GM18870 (cell line): ENCODE measurements at regions not wholly inside any gene's neighbourhood (a gene's known extent, or its start where the extent isn't known, plus 50 kb on each side); places are given as distances from the start of the nearest gene placed in this dataset.

ENCODE experiments used
- ATAC-seq: cut with Tn5 transposase; IDR thresholded peaks from one replicate; pipeline ENCODE4 v1.9.1; 2021; ENCODE audit warnings: moderate library complexity; ENCODE audit not compliant: unreplicated experiment

DNA sequence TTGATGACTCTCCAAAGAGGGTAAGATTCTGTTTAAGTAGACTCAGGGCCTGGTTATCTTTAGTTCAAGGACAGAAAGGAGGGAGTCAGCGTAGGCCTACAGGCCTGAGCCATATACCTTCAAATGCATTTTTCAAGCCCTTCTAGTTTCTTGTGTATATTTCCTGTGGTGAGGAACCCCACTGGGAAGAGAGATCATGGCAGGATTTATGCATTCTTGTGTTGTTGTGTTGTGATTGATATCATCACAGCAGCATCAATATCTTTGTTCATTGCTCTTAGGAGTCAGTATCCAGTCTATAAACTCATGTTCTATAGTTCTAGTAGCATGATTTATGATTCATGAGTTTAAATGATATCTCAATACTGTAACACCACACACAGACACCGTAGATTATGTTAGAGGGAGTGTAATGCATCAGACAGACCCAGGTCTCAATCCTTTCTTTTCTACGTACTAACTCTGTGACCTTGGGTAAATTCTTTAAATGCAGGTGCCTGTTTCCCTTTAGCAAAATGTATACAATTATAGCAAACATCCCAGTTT lies 427.5 kb downstream of the PDCD6IP start:
- ATAC-seq, result no peak

DNA sequence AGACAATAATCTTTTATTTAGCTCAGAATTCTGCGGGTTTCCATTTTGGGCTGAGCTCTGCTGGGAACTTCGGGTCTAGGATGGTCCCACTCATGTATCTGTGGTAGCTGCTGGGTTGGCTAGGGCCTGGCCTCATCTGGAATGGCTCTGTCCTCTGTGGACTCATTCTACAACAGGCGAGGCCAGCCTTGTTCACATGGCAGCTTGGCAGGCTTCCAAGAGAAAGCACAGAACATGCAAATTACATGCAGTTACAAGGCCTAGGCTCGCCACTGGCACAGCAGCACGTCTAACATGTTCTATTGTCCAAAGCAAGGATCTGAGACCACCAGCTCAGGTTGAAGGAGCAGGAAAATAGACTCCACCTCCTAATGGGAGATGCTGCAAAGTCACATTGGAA lies 431.4 kb downstream of the PDCD6IP start:
- no peak for ATAC-seq

DNA sequence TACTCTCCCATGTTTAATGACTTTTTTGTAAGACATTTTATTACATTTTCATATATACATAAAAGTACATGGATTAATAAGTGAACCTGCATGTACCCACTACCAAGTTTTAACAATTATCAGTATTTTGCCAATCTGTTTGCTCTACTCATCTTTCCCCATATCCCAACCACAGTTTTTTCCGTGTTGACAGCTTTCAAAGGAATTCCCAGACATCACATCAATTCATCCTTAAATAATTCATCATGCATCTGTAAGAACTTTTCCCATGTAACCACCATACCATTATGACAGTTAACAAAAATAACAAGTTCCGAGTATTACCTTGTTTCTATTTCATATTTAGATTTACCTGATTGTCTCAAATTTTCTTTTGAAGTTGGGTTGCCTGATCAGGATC lies 436.7 kb downstream of the PDCD6IP start:
- no peak for ATAC-seq

DNA sequence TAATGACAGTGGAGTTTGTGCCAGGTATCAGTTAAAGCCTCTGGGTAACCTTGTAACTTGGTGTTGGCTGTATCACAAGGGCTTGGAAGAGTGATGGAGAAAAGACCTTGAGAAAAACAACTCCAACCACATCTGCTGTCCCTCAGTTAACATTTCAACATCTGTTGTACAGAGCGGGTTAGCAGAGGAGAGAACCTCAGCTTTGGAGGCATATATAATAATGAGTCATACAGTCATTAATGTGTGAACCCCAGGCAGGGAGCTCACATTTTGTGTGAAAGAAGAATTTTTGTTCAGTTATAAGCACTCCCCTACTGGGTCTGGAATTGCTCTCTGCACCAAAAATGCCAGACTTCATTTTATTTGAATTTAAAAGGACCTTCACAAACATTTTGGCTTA lies 439.5 kb downstream of the PDCD6IP start:
- no peak for ATAC-seq

DNA sequence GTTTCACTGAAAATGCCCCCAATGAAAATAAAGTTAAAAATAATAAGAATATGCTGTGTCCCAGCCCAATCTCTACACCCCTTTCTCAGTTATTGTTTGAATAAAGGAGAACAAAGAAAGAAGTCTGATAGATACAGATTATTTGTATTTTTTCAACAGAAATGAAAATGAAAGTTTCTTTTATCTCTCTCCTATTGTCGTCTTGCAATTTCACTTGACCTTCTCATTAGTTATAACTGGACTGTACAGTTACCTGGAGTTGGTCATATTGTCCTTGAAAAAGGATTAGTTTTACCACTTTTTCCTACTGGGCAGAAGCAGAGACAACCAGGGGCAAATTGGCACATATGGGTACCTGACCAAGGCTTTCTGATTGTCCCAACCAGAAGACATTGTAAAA lies 440.0 kb downstream of the PDCD6IP start:
- no peak for ATAC-seq

DNA sequence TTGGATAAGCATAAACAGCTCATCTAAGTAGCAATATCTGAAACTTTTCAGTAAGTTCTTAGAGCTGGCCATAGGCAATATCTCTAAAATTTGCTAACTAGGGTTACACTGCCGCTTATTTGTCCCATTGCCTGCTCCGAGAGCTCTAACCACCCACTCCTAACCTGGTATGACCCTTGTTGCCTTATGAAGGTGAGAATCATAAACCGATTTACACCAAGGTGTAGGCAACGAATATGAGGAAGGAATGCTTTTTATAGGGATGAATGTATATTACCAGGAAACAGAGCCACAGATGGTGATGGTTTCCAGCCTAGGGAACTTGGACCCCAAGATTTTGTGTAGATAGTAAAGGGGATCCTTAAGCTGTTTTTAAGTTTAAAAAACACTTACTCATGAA lies 440.9 kb downstream of the PDCD6IP start:
- no peak for ATAC-seq

DNA sequence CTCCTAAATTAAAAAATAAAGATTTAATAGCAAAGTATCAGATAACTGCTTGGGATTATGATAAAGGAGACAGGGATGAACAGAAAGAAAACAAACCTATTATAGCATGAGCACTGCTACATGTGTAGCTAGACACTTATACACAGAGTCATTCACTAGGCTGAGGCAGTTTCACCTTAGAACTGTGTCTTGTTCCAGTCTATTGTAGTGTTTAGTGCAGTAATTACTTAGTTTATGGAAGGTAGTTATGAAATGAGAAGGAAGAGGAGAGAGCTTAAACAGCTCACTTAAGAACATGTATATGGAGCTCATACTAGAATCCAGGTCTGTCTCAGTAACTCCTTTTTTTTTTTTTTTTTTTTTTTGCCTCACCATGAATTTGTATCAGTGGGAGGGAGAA lies 441.4 kb downstream of the PDCD6IP start:
- ATAC-seq, result no peak

DNA sequence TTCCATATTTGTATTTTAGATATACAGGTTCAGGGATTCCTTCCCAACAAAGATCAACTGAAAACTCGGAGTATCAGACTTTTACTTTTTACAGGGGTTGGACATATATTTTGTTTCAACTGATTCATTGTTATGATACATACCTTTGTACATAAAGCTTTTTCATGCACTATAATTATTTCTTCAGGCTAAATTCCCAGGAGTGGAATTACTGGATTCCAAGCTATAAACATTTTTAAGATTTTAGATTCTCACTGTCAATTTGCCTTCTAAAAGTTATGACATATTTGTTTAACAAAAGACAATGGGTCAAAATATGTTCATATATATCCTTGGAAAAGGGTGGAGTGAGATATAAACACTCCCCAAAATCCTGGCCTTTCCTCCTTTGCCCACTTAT lies 449.0 kb downstream of the PDCD6IP start:
- no peak for ATAC-seq

DNA sequence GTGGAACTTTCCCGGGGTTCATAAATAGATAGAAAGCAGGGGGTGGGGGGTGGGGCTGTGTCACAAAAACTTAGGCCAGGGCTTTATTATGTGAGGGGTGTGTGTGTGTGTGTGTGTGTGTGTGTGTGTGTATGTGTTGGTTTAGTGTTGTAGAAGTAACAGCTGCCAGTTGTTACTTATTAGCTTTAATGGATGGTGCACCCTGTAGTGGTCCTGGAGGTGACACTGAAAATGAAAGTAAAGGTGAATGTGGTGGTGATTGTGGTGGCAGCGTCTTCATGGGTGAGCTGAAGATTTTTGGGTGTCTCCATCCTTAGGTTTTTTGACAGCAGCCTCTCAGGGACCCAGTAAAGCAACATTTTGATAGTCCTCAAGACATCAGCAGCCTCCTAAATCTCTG lies 449.9 kb downstream of the PDCD6IP start:
- peak; percentile 97 for ATAC-seq

DNA sequence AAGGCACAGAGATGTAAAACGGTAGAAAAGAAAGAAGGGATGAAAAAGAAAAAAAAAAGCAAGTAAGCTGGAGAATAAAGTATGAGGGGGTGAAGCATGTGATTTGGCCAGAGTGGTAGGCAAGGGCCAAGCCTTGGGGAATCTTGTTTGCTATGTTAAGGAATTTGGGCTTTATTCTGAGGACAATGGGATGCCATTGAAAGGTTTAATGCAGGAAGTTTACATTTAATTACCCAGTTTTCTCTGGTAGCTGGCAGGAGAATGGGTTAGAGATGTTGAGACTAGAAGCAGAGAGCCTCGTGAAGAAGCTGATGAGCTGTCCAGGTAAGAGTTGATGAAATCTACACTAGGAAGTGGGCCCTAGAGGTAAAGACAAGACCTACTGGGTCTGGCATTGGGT lies 455.9 kb downstream of the PDCD6IP start:
- no peak for ATAC-seq

DNA sequence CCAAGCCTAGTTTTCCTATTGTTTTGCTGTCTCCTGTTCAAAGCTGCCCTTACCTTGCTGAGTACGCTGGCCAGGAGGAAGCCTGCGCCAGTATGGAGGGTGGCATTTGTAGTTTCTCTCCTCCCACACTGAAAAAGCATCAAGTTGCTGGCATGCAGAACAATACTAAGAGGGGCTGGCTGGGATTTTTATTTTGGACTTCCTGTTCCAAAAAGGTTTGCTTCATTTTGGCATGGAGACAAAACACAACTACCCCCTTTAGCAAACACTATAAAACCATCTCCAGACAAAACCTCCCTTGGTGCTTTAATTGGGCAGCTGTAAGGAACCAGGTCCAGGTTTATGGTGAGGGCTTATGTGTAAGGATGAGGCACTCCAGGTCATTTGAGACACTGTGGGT lies 457.6 kb downstream of the PDCD6IP start:
- ATAC-seq, result no peak

DNA sequence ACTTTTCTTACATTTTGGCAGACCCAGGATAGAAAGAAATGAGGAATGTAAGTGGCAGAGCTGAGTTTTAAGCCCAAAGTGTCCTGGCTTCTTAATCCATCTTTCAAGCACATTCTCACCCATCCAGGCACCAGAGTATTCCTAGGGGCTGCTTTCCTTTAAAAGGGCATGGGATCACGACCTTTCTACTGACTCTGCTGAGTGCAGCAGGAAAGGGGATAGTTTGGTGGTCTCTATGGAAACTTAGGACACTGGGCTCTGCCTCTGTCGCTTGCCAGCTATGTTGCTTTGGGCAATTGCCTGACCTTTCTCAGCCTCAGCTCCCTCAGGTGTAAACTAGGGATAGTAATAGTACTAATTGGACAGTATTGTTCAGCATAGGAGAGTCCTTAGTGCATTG lies 458.4 kb downstream of the PDCD6IP start:
- no peak for ATAC-seq

DNA sequence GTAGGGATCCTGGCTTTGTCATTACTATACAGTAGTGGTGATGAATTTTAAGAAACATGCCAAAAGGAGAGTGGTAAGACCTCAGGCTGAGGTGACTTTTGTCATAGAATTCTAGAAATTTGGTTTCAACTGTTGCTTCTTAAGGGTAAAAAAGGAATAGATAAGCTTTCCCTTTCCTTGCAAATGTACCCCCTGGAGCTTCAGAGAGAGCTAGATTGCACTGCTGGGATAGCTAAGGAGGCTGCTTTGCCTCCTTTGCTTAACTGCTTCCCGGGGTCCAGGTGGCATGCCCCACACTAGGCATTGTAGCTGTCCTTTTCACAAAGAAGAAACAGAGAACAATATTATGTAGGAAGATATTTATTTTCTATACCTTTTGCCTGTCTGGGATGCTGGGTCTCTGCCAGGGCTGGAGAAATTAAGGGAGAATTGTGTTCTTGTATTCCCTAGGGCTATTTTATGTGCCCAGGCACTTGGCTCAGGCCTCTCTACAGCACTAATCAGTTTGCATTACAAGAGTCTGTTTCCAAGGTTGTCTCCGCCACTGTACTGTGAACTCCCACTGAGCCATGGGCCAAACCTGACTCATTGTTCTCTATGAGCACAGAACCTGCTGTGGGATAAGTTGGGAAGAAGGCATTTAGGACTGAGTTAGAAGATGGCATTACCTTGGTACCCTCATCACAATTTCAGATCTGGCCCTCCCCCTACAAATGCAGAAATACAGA lies 460.0 kb downstream of the PDCD6IP start:
- ATAC-seq, result no peak

DNA sequence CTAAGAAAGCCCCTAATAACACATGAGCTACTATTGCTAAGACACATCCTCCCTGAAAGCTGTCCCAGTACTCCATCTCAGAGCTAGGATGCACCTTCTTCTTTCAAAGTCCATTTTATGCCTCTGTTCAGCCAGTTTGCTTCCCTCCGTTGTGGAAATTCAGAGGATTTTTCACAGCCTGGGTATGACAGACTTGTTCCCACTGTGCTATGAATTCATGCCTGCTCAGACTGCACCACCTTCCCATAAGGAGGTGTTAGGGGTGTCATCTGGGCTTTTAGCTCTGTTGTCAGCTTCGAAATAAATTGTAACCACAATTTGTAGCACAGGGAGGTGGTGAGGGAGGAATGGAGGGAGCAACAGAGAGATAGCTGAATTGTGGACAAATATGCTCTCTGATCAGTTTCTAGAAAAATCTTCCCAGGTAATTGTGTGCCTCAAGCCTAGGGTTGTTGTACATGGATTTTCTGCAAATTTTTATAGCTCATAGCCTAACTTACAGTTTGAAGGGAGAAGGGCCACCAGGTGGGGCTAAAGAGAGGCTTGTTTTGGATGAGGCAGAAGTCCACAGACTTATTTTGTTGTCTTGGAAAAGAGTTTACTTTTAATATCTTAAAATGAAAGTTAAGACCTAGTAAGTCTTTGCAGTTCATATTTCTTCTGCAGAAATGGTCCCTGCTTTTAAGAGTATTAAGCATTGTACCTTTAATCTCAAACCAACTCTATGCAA lies 462.0 kb downstream of the PDCD6IP start:
- no peak for ATAC-seq

DNA sequence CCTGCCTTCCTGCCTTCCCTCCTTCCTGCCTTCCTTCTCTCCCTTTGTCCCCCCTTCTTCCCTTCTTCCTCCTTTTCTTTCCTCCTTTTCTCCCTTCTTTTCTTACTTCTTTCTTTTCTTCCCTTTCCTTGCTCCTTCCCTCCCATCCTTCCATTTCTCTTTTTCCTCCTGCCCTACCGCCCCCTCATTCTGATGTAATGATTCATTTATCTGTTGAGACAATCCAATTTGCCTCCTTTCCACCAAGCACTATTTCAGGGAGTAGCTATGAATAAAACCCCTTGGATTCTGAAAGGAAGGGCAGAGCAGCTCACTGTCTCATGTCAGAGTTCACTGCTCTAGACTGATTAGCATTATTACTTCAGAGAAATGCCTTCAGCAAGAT lies 462.6 kb downstream of the PDCD6IP start:
- no peak for ATAC-seq

DNA sequence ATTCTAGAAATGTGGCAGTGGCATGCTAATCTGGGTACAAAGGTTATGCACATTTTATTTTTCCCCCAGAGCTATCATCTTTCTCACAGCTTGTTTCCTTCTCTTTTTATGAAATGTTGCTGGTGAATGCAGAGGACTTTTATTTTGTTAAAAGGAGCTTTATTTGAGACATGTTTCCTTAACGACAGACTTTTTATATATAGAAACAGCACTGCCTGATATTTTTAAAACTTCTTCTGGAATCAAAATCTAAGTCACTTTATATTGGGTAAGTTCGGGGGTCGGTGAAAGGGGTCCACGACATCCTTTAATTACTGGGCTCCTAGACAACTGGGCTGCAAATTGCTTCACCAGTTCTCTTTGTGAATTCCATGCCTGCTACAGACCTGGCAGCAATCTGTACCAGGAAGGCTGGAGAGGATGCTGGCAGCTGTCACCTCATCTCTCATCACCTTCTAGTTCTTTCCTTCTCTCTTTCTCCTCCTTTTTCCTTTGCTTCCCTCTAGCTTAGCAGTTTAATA lies 464.7 kb downstream of the PDCD6IP start:
- no peak for ATAC-seq

DNA sequence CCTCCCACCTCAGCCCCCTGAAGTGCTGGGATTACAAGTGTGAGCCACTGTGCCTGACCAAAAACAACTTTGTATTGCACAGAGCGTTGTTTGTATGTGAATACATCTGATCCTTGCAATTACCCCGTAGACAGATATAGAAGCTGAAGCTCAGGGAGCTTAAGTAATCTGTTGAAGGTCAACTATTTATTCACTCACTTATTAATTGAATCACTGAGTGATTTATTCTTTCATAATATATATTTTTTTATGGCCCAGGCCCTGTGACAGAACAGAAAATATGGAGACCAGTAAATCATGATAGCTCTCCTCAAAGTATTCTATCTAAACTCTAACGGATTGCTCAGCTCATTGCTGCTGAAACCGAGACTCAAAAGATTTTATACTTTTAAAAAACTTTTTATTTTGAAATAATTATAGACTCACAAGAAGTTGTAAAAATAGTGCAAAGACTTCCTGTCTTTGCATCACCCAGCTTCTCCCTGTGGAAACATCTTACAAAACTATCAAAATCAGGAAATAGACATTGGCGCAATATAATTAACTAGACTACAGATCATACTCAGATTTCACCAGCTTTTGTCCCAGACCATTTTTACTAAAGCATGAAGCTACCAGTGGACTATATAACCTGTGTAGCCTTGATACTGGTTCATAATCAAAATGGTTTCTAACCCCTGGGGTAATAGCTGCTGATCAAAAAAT lies 466.1 kb downstream of the PDCD6IP start:
- ATAC-seq, result no peak

DNA sequence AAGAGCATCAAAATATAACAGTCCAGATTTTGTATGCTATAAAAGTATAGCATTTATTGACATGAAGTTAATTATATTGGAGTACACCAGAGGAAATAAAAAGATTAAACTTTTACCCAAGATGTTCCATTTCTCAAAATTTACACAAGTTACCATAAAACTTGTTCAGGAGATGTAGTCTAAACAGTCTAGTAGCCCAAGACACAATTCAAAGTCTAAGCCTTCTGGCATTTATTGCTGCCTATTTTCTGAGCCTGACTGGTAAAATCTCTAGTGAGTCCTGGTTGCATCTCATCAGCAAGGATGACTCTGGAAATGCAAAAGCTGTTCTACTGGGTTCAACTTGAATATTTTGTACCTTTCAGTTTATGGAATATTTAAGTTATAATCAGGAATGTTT lies 468.7 kb downstream of the PDCD6IP start:
- no peak for ATAC-seq

DNA sequence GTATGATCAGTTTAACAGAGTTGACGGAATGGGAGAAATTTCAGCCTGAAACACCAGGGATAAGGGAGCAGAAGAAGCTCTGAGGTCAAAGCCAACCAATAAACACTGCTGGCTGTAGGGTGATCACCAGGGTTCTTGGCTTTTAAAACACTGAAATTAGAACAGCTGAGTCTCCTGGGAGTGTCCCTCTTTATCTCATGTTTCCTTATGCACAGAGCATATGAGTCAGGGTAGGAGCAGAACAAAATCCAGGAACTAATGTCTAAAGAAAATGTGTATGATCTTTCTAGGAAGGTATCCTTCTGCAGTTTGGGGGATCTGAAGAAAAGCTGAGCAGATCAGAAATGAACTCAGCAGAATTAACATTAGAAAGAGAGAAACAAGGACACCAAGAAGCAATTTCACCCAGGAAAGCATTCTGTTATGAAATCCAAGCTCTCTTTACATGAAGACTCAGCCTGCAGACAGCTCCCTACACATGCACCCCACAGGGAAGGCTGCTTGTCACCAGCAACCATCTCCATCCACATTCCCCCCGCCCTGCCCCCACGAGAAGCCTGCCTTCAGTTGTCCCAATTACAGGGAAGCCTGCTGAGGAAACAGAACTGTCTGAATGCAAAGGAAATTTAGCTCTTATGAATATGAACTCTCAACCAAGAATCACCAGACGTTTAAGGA lies 469.7 kb downstream of the PDCD6IP start:
- ATAC-seq, result no peak

DNA sequence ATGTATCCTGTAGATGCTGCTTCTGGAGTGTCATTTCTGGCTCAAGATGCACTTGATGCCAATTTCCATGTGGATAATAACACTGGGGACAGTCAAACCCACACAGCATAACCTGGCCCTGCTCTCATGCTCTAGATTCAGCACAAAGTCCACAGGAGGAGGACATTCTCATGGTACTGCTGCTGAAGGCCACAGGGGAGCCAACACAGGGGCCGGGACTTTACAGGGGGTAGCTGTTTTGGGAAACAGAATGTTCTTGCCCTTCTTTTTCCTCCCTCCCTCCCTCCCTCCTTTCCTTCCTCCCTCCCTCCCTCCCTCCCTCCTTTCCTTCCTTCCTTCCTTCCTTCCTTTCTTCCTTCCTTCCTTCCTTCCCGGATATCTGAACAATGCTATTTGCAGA lies 477.4 kb downstream of the PDCD6IP start:
- no peak for ATAC-seq

DNA sequence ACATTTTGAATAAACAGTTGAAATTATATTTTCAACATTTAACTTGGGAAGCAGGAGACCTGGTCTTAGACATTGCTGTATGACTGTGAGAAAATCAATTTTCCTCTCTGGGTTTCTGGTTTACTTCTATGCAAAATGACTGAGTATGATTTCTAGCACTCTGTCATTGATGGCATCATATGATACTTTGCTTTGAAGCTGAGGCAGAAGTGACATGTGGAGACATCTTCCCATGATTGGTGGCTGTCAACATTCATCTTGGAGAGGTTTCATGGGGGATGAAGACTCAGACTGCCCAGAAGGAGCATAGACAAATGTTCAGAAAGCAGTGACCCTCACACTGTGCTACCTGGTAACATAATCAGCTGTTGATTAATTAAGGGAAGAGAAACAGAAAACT lies 477.9 kb downstream of the PDCD6IP start:
- ATAC-seq, result no peak
